H1 (cell line): ENCODE measurements at regions not wholly inside any gene's neighbourhood (a gene's known extent, or its start where the extent isn't known, plus 50 kb on each side); places are given as distances from the start of the nearest gene placed in this dataset.
"Not testable (repeated sequence)": the region's sequence is repeated elsewhere in the genome, so short reads cannot be mapped to it uniquely, and the experiment has no call there.

Experiments used
- CTCF ChIP-seq, 3 experiments: IDR thresholded peaks; 1 replicate in 2 of 3; 2 replicates in 1 of 3; pipeline versions ENCODE4 v1.5.1 to v1.6.1; 2011; ENCODE audit warnings: low read length in 3 of 3, mild to moderate bottlenecking in 3 of 3, inconsistent platforms in 2 of 3, low read depth in 1 of 3, moderate library complexity in 1 of 3; ENCODE audit not compliant: insufficient read depth in 1 of 3; ENCODE audit errors: control extremely low read depth in 1 of 3
- EZH2 ChIP-seq: fragments of 200-600 bp; sonication (generic); IDR thresholded peaks from 2 replicates; pipeline ENCODE4 v1.7.1; 2012; ENCODE audit warnings: low read depth, mild to moderate bottlenecking, moderate library complexity, low read length, inconsistent platforms; ENCODE audit not compliant: severe bottlenecking
- POLR2A ChIP-seq, 2 experiments: IDR thresholded peaks; 1 replicate in 1 of 2; 2 replicates in 1 of 2; pipeline ENCODE4 v1.6.1; 2011; ENCODE audit warnings: low read depth in 2 of 2, low read length in 2 of 2, mild to moderate bottlenecking in 2 of 2; ENCODE audit errors: control extremely low read depth in 1 of 2

GRCh38 chr1:187616830-187617229, 788.1 kb downstream of the PLA2G4A start:
- not testable (repeated sequence) for TF ChIP-seq CTCF (IDR thresholded peaks at IDR 0.05; ENCODE audit: control extremely low read depth in 1 of 3, insufficient read depth in 1 of 3, low read depth in 1 of 3, low read length in 3 of 3); EZH2; POLR2A (IDR thresholded peaks at IDR 0.05; ENCODE audit: control extremely low read depth in 1 of 2, low read depth in 2 of 2, low read length in 2 of 2)
